Neuronal stem cell (in vitro differentiated cells): ENCODE measurements at regions not wholly inside any gene's neighbourhood (a gene's known extent, or its start where the extent isn't known, plus 50 kb on each side); places are given as distances from the start of the nearest gene placed in this dataset.
"Not testable (repeated sequence)": the region's sequence is repeated elsewhere in the genome, so short reads cannot be mapped to it uniquely, and the experiment has no call there.

Source experiments
- DNase-seq: peaks from one replicate; pipeline ENCODE4 v3.0.0-alpha.2; 2013; ENCODE audit warnings: low spot score
- H2AFZ ChIP-seq: one replicate; pipeline ENCODE4 v1.6.1; 2013; ENCODE audit warnings: mild to moderate bottlenecking, low read length, inconsistent platforms
- H2AK5ac ChIP-seq: 2 replicates; pipeline ENCODE4 v1.6.1; 2013; ENCODE audit warnings: low read depth, mild to moderate bottlenecking, inconsistent platforms, low read length, moderate library complexity, mixed read lengths
- H2BK120ac ChIP-seq: 2 replicates; pipeline ENCODE4 v1.6.1; 2013; ENCODE audit warnings: low read depth, mild to moderate bottlenecking, inconsistent platforms, low read length, moderate library complexity, mixed read lengths
- H2BK12ac ChIP-seq: one replicate; pipeline ENCODE4 v1.6.1; 2013; ENCODE audit warnings: low read length, inconsistent platforms
- H2BK15ac ChIP-seq: 2 replicates; pipeline ENCODE4 v1.6.1; 2013; ENCODE audit warnings: mild to moderate bottlenecking, low read length, inconsistent platforms, mixed read lengths
- H2BK5ac ChIP-seq: one replicate; pipeline ENCODE4 v1.6.1; 2013; ENCODE audit warnings: inconsistent platforms, mild to moderate bottlenecking, low read length, moderate library complexity
- H3K14ac ChIP-seq: one replicate; pipeline ENCODE4 v1.6.1; 2013; ENCODE audit warnings: low read length, inconsistent platforms
- H3K18ac ChIP-seq: 2 replicates; pipeline ENCODE4 v1.6.1; 2013; ENCODE audit warnings: low read length, inconsistent platforms
- H3K23ac ChIP-seq: 2 replicates; pipeline ENCODE4 v1.6.1; 2013; ENCODE audit warnings: low read depth, mild to moderate bottlenecking, mixed read lengths, low read length, inconsistent platforms; ENCODE audit not compliant: poor library complexity
- H3K27ac ChIP-seq: replicated peaks from 3 replicates; pipeline ENCODE4 v1.5.1; 2013; ENCODE audit warnings: low read length, inconsistent platforms
- H3K27me3 ChIP-seq, 3 experiments: 2 replicates each; pipeline ENCODE4 v1.6.1; 2013; ENCODE audit warnings: low read length in 3 of 3, mild to moderate bottlenecking in 2 of 3, inconsistent platforms in 1 of 3, low read depth in 1 of 3, mixed read lengths in 1 of 3, moderate library complexity in 1 of 3; ENCODE audit not compliant: control insufficient read depth in 3 of 3, insufficient read depth in 3 of 3
- H3K36me3 ChIP-seq, 2 donors: replicated peaks in 1 of 2; 2 replicates each; pipeline ENCODE4 v1.6.1; 2013; ENCODE audit warnings: low read length in 2 of 2; ENCODE audit not compliant: control insufficient read depth in 2 of 2, insufficient read depth in 2 of 2
- H3K4ac ChIP-seq: 2 replicates; pipeline ENCODE4 v1.6.1; 2013; ENCODE audit warnings: inconsistent platforms, mild to moderate bottlenecking, low read length, moderate library complexity
- H3K4me1 ChIP-seq, 2 donors: 1 replicate in 1 of 2; 2 replicates in 1 of 2; pipeline ENCODE4 v1.6.1; 2013; ENCODE audit warnings: low read length in 2 of 2, low read depth in 1 of 2; ENCODE audit not compliant: control insufficient read depth in 2 of 2, insufficient read depth in 1 of 2
- H3K4me2 ChIP-seq: one replicate; pipeline ENCODE4 v1.6.1; 2013; ENCODE audit warnings: mild to moderate bottlenecking, low read length, inconsistent platforms; ENCODE audit not compliant: insufficient read depth, poor library complexity, severe bottlenecking
- H3K4me3 ChIP-seq, 2 donors: 2 replicates each; pipeline ENCODE4 v1.5.1; 2013; ENCODE audit warnings: low read length in 2 of 2, mild to moderate bottlenecking in 2 of 2, inconsistent platforms in 1 of 2, moderate library complexity in 1 of 2
- H3K79me1 ChIP-seq: one replicate; pipeline ENCODE4 v1.6.1; 2013; ENCODE audit warnings: low read depth, mild to moderate bottlenecking, inconsistent platforms, low read length, moderate library complexity
- H3K9ac ChIP-seq: one replicate; pipeline ENCODE4 v1.6.1; 2013; ENCODE audit warnings: mild to moderate bottlenecking, low read depth, low read length, inconsistent platforms; ENCODE audit not compliant: poor library complexity
- H3K9me3 ChIP-seq, 2 donors: replicated peaks in 1 of 2; 2 replicates each; pipeline versions ENCODE3 to v1.6.1; 2013; ENCODE audit warnings: low read length in 2 of 2, mild to moderate bottlenecking in 2 of 2, inconsistent platforms in 1 of 2, low read depth in 1 of 2, mixed read lengths in 1 of 2, moderate library complexity in 1 of 2; ENCODE audit not compliant: control insufficient read depth in 2 of 2, insufficient read depth in 1 of 2
- H4K8ac ChIP-seq: one replicate; pipeline ENCODE4 v1.6.1; 2013; ENCODE audit warnings: low read depth, mild to moderate bottlenecking, inconsistent platforms, low read length, moderate library complexity
- H4K91ac ChIP-seq: one replicate; pipeline ENCODE4 v1.6.1; 2013; ENCODE audit warnings: low read length, low read depth, mild to moderate bottlenecking, inconsistent platforms; ENCODE audit not compliant: poor library complexity
- WGBS, 2 donors: extraction: QIAGEN DNeasy Blood & Tissue Kit; methylation state at CpG; one replicate each; pipeline ENCODE4 v1.1.7; 2013; ENCODE audit warnings: missing lambda C conversion rate in 2 of 2, mixed read lengths in 1 of 2; ENCODE audit not compliant: insufficient read length in 2 of 2, insufficient replicate concordance in 1 of 2; ENCODE audit errors: extremely low coverage in 2 of 2; 5-methylcytosine and 5-hydroxymethylcytosine counted together

- WGBS, 2 donors = no CpG with 5 or more reads among the region's 2 CpGs
- no peak overlapping the region for H3K4ac ChIP-seq
- no peaks in the 10 kb centered on the region for H3K4me1 ChIP-seq
- no peak overlapping the region for H2BK15ac ChIP-seq
- H2BK12ac ChIP-seq = no peak overlapping the region
- H3K9me3 ChIP-seq = no peaks in the 10 kb centered on the region
- no peak overlapping the region for H4K91ac ChIP-seq
- no peak overlapping the region for H3K27ac ChIP-seq
- no peak overlapping the region for H3K14ac ChIP-seq
- H3K23ac ChIP-seq = no peak overlapping the region
- H3K27me3 ChIP-seq = no peaks in the 10 kb centered on the region
- H4K8ac ChIP-seq = no peak overlapping the region
- H2AK5ac ChIP-seq = no peak overlapping the region
- no peak for DNase-seq
- peak overlapping the region; percentile 53 for H2AFZ ChIP-seq
- H3K4me3 ChIP-seq = no peak overlapping the region
- H3K4me2 ChIP-seq = no peak overlapping the region
- no peak overlapping the region for H3K9ac ChIP-seq
- no peak overlapping the region for H2BK120ac ChIP-seq
- H2BK5ac ChIP-seq = no peak overlapping the region
- no peak overlapping the region for H3K18ac ChIP-seq
- no peaks in the 10 kb centered on the region for H3K79me1 ChIP-seq
- no peaks in the 10 kb centered on the region for H3K36me3 ChIP-seq
Measured at GRCh38 chr7:83259064-83259463, 96.4 kb upstream of the PCLO start.

- Histone ChIP-seq H3K27ac (no peak overlapping the region), H3K79me1 (no peaks in the 10 kb centered on the region), H3K18ac (no peak overlapping the region), H3K36me3 (no peaks in the 10 kb centered on the region), H3K14ac (no peak overlapping the region), H3K4me1 (no peaks in the 10 kb centered on the region), H4K8ac (no peak overlapping the region), H2BK120ac (no peak overlapping the region), H4K91ac (no peak overlapping the region), H2BK5ac (no peak overlapping the region), H3K23ac (no peak overlapping the region), H2AK5ac (no peak overlapping the region), H3K9ac (no peak overlapping the region), H3K4me3 (no peak overlapping the region), H3K4ac (no peak overlapping the region), H3K27me3 (no peaks in the 10 kb centered on the region), H2BK15ac (no peak overlapping the region), H3K4me2 (no peak overlapping the region), H2AFZ (no peak overlapping the region), H2BK12ac (no peak overlapping the region), H3K9me3 (no peaks in the 10 kb centered on the region)
- DNase-seq = no peak
- WGBS, 2 donors = no CpG with 5 or more reads among the region's 3 CpGs
Measured at GRCh38 chr7:83248000-83248399, 85.3 kb upstream of the PCLO start.

DNA sequence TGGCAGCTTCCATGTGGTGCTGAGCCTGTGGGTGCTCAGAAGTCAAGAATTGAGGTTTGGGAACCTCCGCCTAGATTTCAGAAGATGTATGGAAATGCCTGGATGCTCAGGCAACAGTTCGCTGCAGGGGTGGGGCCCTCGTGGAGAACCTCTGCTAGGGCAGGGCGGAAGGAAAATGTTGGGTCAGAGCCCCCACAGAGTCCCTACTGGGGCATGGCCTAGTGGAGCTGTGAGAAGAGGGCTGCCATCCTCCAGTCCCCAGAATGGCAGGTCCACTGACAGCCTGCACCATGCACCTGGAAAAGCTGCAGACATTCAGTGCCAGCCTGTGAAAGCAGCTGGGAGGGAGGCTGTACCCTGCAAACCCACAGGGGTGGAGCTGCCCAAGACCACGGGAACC is 56.5 kb upstream of the PCLO start:
- not testable (repeated sequence) for H3K18ac ChIP-seq, H3K14ac ChIP-seq, H3K79me1 ChIP-seq, H2BK120ac ChIP-seq, H3K4me3 ChIP-seq, H3K9ac ChIP-seq, H2AK5ac ChIP-seq, H4K8ac ChIP-seq, H2BK15ac ChIP-seq, H3K27ac ChIP-seq, H3K4me2 ChIP-seq, DNase-seq, H2BK12ac ChIP-seq, H3K36me3 ChIP-seq, H3K27me3 ChIP-seq, H4K91ac ChIP-seq, H3K4me1 ChIP-seq, H3K23ac ChIP-seq, H2BK5ac ChIP-seq, H2AFZ ChIP-seq, H3K4ac ChIP-seq, H3K9me3 ChIP-seq
- no CpG with 5 or more reads among the region's 5 CpGs for WGBS, 2 donors

DNA sequence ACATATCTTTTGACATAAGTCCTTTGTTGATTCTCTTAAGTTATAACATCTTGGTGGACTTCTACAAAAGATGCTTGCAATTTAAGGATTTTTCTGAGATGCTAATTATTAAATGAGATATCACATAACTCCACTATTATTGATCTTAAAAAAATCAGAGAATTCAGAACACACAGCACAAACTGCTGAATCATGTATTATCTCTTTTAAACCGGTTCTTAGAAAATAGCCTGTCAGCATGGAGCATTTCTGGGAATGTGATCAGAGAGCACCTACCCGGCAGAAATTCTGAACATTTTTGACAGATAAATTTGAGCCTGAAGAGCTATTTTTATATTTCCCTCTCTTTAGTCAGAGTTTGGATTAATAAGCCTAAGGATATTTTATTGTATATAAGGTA is 50.2 kb upstream of the PCLO start:
- H2BK120ac ChIP-seq = no peak overlapping the region
- no peaks in the 10 kb centered on the region for H3K9me3 ChIP-seq
- H3K36me3 ChIP-seq = no peaks in the 10 kb centered on the region
- no peak overlapping the region for H3K4me2 ChIP-seq
- no peak overlapping the region for H3K27ac ChIP-seq
- no peak overlapping the region for H2BK15ac ChIP-seq
- no peak overlapping the region for H3K4me3 ChIP-seq
- no CpG with 5 or more reads among the region's 2 CpGs for WGBS, 2 donors
- DNase-seq = no peak
- H3K14ac ChIP-seq = no peak overlapping the region
- H3K9ac ChIP-seq = no peak overlapping the region
- H2BK12ac ChIP-seq = no peak overlapping the region
- no peak overlapping the region for H3K18ac ChIP-seq
- H4K8ac ChIP-seq = no peak overlapping the region
- H3K4me1 ChIP-seq = no peaks in the 10 kb centered on the region
- H3K4ac ChIP-seq = no peak overlapping the region
- H2BK5ac ChIP-seq = no peak overlapping the region
- no peaks in the 10 kb centered on the region for H3K79me1 ChIP-seq
- H3K27me3 ChIP-seq = no peaks in the 10 kb centered on the region
- H3K23ac ChIP-seq = no peak overlapping the region
- no peak overlapping the region for H2AFZ ChIP-seq
- no peak overlapping the region for H2AK5ac ChIP-seq
- H4K91ac ChIP-seq = no peak overlapping the region
